AG09319 (cell line): ENCODE measurements at regions not wholly inside any gene's neighbourhood (a gene's known extent, or its start where the extent isn't known, plus 50 kb on each side); places are given as distances from the start of the nearest gene placed in this dataset.

Source experiments
- DNase-seq: peaks from one replicate; pipeline ENCODE4 v3.0.0-alpha.2; 2010; ENCODE audit warnings: low read depth; ENCODE audit errors: extremely low read depth
- TF ChIP-seq, protein P1 (sequence below): IDR thresholded peaks from 2 replicates; pipeline ENCODE4 v1.5.1; 2011; ENCODE audit warnings: low read depth, mild to moderate bottlenecking, inconsistent platforms, low read length, moderate library complexity

DNA sequence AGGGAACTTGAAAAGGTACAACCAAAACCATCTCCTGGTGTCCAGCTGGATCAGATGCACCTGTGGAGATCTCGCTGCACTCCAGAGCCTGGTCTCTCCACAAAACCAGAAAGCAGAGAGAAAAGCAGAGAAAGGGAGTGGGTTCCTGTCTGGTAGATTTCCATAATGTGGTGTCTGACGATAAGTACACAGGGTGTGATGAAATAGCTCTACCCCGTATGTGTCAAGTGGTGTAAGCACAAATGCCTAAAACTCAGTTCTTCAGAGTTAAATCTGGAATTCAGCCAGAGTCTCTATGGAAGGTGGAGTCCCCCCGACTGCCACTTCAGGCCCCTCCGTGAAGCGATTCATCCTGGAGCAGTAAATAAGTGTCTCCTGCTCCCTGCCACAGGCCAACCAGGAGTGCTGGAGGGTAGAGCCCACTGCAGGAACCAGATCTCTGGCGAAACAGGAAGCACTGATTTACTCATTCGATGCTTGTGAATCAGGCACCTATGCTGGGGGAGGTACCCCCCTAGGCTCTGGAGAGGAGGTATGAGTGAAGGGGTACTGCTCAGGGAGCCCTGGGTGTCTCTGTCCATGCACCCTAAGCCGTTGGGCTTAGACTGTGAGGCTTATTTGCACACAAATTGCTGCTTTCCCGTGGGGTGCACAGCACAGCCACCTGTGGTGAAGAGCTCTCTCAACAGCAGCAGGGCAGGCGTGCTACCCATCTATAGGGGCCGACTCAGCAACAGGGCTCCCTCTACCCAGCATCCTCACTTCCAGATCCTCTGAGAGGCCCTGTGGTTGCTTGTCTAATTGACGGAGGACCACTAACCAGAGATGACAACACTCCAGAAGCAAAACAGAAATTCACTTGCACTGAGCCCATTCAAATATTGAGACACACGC, 97.1 kb upstream of the MYOCD start:
- no peak for DNase-seq
- TF ChIP-seq, protein P1, sequence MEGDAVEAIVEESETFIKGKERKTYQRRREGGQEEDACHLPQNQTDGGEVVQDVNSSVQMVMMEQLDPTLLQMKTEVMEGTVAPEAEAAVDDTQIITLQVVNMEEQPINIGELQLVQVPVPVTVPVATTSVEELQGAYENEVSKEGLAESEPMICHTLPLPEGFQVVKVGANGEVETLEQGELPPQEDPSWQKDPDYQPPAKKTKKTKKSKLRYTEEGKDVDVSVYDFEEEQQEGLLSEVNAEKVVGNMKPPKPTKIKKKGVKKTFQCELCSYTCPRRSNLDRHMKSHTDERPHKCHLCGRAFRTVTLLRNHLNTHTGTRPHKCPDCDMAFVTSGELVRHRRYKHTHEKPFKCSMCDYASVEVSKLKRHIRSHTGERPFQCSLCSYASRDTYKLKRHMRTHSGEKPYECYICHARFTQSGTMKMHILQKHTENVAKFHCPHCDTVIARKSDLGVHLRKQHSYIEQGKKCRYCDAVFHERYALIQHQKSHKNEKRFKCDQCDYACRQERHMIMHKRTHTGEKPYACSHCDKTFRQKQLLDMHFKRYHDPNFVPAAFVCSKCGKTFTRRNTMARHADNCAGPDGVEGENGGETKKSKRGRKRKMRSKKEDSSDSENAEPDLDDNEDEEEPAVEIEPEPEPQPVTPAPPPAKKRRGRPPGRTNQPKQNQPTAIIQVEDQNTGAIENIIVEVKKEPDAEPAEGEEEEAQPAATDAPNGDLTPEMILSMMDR: no peak

DNA sequence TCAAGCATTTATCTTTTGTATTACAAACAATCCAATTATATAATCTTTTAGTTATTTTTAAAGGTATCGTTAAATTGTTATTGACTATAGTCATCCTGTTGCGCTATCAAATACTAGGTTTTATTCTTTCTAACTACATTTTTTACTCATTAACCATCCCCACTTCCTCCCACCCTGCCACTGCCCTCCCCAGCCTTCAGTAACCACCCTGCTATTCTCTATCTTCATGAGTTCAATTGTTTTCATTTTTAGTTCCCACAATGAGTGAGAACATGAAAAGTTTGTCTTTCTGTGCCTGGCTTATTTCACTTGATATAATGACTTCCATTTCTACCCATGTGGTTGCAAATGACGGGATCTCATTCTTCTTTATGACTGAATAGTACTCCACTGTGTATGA, 94.1 kb upstream of the MYOCD start:
- no peak for DNase-seq

DNA sequence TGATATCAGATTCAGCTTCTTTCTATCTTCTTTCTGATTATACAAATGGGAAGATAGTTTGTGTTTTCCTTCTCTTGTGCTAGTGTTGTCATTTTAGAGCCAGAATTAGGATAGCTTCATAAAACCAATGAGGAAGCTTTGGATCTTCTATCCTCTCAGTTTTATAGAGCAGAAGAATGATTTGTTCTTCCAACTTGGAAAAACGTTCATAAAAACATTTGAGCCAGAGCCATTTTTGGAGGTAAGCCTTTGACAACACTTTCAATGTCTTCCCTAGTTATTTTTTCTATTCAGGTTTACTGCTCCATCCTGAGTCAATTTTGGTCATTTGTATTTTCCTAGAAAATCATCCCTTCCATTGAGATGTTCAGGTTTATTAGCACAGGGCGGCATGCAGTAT, 91.2 kb upstream of the MYOCD start:
- TF ChIP-seq, protein P1: no peak
- DNase-seq: no peak

More for the DNA sequence above, 94.1 kb upstream of the MYOCD start:
- TF ChIP-seq, protein P1: no peak

DNA sequence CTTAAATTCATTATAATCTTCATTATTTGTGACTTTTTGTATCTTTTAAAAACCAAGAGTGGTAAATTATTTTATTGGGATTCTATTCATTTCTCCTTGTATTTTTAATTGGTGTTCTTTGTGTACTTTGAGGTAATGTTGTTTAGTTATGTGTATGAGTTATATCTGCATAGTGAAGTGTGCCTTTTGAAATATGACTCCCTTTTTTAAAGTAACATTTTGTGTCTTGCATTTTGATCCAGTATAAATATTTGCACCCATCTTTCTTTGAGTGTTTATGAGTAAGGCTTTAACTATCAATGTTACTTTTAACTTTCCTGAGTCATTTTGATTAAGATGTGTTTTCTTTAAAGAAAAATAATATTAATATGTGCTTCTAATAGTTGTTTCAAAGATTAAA, 90.0 kb upstream of the MYOCD start:
- TF ChIP-seq, protein P1: no peak
- no peak for DNase-seq

DNA sequence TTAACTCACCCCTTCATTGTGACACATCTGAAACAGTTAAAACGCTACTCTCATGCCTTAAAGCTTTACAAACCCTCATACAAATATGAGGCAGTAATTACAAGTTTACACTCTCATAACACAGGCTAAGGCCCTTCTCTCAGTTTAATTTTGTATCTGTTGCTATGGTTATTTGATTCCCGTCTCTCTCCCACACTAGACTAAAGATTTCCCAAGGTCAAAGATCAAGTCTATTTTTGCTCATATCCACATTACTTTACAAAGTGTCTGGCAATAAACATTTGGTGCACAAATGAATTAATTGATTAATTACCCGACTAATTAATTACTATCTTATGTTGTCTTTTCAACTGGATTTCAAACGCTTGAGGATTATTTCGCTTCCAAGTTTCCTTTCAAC, 86.4 kb upstream of the MYOCD start:
- TF ChIP-seq, protein P1: no peak
- DNase-seq: no peak

DNA sequence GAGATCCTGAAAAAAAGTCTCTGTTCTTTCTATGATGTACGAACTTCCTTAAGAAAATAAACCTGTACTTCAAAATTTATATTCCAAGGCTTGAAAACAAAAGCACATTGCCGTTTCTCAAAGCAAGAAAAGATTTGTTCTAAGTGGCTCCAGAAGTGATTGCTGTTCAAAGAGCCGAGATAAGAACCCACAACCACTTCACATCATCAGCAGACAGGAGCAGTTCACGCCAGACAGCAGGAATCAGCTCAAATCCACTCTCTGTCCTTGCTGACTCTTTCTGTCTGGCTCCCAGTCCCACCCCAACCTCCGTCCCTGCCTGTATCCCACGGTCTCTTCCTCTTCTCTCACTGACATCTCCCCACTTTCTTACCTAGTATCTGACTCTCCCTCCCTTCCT, 85.0 kb upstream of the MYOCD start:
- TF ChIP-seq, protein P1: no peak
- no peak for DNase-seq

DNA sequence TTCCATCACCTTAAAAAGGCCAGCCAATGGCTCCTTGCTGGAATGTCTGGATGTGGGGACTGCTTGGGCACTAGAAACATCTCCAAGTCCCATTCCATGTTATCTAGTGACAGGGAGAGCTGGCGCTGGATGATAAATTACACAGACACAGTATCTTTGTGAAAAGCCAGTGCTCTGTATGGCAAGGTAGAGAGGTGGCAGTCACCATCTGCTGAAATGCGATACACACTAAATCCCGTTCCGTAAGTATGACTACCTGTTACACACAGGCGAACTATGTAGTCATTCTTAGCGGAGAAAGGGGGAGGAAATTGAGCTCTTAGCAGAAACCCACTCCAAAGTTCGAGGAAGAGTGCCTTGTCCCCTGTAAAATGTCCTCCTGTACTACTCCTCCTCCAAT, 81.0 kb upstream of the MYOCD start:
- TF ChIP-seq, protein P1: no peak
- no peak for DNase-seq
